Neuron (in vitro differentiated cells): ENCODE measurements at regions not wholly inside any gene's neighbourhood (a gene's known extent, or its start where the extent isn't known, plus 50 kb on each side); places are given as distances from the start of the nearest gene placed in this dataset.
"Not testable (repeated sequence)": the region's sequence is repeated elsewhere in the genome, so short reads cannot be mapped to it uniquely, and the experiment has no call there.

ENCODE experiments used
- H2AFZ ChIP-seq: one replicate; pipeline ENCODE4 v1.6.1; 2013; ENCODE audit warnings: low read depth, mild to moderate bottlenecking, inconsistent platforms, low read length, moderate library complexity
- H3K27me3 ChIP-seq: one replicate; pipeline ENCODE4 v1.6.1; 2013; ENCODE audit warnings: low read length; ENCODE audit not compliant: insufficient read depth
- H3K36me3 ChIP-seq: one replicate; pipeline ENCODE4 v1.6.1; 2013; ENCODE audit warnings: low read length; ENCODE audit not compliant: insufficient read depth
- H3K4me1 ChIP-seq: one replicate; pipeline ENCODE4 v1.6.1; 2013; ENCODE audit warnings: low read length; ENCODE audit not compliant: insufficient read depth
- H3K4me3 ChIP-seq: 2 replicates; pipeline ENCODE4 v1.5.1; 2013; ENCODE audit warnings: mild to moderate bottlenecking, low read length, moderate library complexity
- H3K9me3 ChIP-seq: one replicate; pipeline ENCODE4 v1.6.1; 2013; ENCODE audit warnings: low read length

DNA sequence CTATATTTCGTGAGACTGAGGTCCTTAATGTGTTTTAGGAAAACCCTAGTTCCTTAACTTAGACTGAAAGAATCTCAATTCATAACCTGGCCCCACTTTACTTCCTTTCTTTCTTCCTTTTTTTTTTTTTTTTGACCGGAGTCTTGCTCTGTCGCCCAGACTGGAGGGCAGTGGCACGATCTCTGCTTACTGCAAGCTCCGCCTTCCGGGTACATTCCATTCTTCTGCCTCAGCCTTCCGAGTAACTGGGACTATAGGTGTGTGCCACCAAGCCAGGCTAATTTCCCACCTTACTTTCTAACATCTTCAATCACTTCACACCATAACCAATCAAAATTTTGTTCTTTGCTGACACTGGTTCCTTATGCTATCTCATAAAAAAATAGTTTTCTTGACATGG lies 2097.0 kb downstream of the PCDH9 start:
- H2AFZ ChIP-seq = no peak overlapping the region
- H3K4me3 ChIP-seq = no peak overlapping the region
- H3K4me1 ChIP-seq = no peaks in the 10 kb centered on the region
- no peaks in the 10 kb centered on the region for H3K36me3 ChIP-seq
- no peaks in the 10 kb centered on the region for H3K9me3 ChIP-seq
- H3K27me3 ChIP-seq = no peaks in the 10 kb centered on the region

DNA sequence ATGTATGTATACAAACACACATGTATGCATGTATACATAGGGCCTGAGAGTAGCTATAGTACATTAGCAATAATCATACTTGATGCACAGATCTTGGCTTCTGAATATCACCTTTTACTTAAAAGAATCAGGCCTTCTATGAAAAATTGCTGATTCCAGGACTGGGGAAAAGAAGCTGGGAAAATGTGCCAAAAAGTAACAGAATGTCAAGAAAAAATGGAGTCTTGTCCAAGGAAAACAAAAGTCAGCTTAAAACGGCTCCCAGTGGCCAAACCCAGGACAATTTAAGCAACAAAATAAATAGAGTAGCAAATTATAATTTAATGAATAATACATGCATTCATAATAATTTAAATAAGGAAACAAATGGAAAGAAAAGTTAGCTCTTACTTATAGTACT lies 2104.9 kb downstream of the PCDH9 start:
- Histone ChIP-seq H3K27me3 (no peaks in the 10 kb centered on the region), H3K36me3 (no peaks in the 10 kb centered on the region), H3K9me3 (no peaks in the 10 kb centered on the region), H3K4me1 (no peaks in the 10 kb centered on the region), H2AFZ (no peak overlapping the region), H3K4me3 (no peak overlapping the region)

DNA sequence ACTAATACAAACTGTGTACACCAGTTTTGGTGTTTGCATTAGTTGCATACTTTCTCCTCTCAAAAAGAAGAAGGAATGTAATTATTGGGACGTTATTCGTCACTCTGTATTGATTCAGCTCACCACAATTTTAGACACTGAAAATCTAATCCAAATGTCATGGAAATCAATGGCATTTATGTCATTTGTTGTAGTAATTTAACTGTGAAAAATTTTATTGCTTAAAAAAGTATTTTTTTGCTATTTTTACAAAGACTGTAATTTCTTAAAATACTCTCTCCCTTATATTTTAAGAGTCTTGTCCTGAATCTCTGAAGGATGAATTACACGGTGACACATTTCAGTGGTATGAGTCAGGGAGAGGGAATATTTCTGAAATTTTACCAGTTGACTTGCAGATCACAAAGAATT lies 2117.6 kb downstream of the PCDH9 start:
- no peak overlapping the region for H2AFZ ChIP-seq
- H3K4me1 ChIP-seq = no peaks in the 10 kb centered on the region
- no peak overlapping the region for H3K4me3 ChIP-seq
- no peaks in the 10 kb centered on the region for H3K36me3 ChIP-seq
- no peaks in the 10 kb centered on the region for H3K27me3 ChIP-seq
- H3K9me3 ChIP-seq = peaks cover 2% of the 10 kb centered on the region

DNA sequence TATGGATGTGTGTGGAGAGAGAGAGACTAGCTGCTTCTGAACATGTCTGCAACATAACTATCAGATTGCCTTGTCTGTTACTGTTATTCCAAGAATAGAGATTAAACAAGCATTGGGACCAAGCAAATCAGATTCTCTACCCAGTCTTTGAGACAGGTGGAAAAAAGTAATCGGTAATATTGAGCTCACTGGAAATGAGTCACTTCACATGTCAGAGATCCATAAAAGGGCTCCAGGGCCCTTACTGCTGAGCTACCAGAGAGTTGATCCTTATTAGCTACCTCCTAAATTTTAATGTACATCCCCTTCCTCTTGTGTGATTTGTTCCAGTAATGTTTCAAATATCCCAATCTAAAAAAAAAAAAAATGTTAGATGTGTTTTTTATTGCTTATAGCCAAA lies 2118.0 kb downstream of the PCDH9 start:
- no peak overlapping the region for H3K4me3 ChIP-seq
- H2AFZ ChIP-seq = no peak overlapping the region
- H3K36me3 ChIP-seq = no peaks in the 10 kb centered on the region
- H3K9me3 ChIP-seq = peaks cover 2% of the 10 kb centered on the region
- H3K4me1 ChIP-seq = no peaks in the 10 kb centered on the region
- no peaks in the 10 kb centered on the region for H3K27me3 ChIP-seq

DNA sequence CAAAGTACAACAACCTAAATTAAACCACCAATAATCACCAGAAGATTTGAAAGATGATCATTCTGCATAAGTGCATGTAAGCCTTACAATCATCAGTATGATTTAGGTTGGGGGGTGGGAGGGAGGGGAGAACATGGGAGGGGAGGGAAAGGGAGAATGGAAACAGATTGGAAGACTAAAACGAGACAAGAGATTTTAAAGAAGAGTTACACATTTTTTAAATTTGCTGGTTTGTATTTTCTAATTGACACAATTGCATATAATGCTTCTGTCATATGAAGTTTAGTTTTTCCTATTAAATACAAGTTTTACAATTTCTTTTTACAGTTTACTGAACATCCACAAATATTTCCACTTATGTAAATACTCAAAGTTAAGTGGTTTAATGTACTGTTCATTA lies 2118.9 kb downstream of the PCDH9 start:
- Histone ChIP-seq H3K36me3 (no peaks in the 10 kb centered on the region), H2AFZ (no peak overlapping the region), H3K4me3 (no peak overlapping the region), H3K4me1 (no peaks in the 10 kb centered on the region), H3K27me3 (no peaks in the 10 kb centered on the region), H3K9me3 (peaks cover 2% of the 10 kb centered on the region)

DNA sequence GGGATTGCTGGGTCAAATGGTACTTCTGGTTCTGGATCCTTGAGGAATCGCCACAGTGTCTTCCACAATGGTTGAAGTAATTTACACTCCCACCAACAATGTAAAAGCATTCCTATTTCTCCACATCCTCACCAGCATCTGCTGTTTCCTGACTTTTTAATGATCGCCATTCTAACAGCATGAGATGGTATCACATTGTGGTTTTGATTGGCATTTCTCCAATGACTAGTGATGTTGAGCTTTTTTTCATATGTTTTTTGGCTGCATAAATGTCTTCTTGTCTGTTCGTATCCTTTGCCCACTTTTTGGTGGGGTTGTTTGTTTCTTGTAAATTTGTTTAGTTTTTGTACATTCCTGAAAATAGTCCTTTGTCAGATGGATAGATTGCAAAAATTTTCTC lies 2125.7 kb downstream of the PCDH9 start:
- not testable (repeated sequence) for H2AFZ ChIP-seq, H3K36me3 ChIP-seq, H3K4me1 ChIP-seq, H3K27me3 ChIP-seq, H3K4me3 ChIP-seq, H3K9me3 ChIP-seq

DNA sequence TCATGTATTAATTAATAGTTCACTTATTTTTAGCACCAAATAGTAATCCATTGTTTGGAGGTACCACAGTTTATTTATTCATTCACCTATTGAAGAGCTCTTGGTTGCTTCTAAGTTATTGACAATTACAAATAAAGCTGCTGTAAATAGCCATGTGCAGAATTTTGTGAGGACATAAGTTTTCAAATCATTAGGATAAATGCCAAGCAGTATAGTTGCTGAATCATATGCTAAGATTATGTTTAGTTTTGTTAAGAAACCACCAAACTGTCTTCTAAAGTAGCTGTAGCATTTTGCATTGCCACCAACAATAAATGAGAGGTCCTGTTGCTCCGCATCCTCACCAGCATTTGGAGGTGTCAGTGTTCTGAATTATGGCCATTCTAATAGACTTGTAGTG lies 2126.8 kb downstream of the PCDH9 start:
- H3K27me3 ChIP-seq = no peaks in the 10 kb centered on the region
- no peak overlapping the region for H2AFZ ChIP-seq
- no peaks in the 10 kb centered on the region for H3K4me1 ChIP-seq
- H3K9me3 ChIP-seq = no peaks in the 10 kb centered on the region
- H3K36me3 ChIP-seq = no peaks in the 10 kb centered on the region
- H3K4me3 ChIP-seq = no peak overlapping the region

DNA sequence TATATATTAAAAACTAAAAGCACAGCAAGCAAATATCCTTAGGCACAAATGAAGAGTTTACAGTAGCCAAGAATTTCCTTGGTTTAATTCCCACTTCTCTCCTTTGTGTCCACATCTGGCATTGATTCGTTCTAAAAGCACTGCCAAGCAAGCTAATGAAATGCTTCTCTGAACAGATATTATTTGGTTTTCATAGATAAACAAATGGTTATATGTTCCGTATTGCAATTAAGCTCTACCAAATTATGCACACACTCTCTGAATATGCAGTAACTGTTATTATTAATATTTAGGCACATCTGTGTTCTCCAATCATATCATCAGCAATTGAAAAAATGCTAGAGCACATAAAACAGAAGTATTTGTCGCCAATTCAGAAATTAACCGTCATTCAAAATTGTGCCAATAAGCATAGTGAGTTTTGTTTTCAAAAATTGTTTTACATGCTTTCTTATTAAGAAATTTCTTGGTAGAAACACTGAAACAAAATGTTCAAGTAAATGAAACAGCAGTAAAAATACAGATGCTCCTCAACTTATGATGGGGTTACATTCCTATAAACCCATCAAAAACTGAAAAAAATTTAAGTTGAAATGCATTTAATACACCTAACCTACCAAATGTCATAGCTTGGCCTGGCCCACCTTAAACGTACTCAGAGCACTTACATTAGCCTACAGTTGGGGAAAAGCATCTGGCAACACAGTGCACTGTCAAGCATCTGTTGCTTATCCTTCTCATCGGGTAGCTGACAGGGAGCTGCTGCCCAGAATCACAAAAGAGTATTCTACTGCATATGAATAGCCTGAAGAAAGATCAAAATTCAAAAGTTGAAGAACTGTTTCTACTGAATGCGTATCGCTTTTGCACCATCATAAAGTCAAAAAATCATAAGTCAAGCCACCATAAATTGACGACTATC lies 2134.7 kb downstream of the PCDH9 start:
- Histone ChIP-seq H2AFZ (no peak overlapping the region), H3K4me3 (no peak overlapping the region)

DNA sequence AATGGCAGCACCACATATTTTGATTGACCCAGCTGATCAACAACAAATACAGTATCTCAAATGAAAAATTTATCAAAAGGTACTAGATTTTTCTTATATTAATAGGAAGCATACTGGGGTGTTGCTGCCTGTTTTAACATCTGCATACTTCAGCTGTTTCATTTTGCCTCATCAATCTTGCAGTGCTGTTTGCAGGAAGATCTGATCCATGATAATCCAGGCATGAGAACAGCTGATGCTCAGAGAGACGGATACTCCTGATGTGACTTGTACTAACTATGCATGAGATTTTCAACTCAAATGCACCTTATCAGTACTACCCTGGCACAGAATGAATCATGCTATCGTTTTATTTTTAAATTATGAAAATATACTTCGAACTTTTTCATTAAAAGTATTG lies 2136.8 kb downstream of the PCDH9 start:
- H3K4me1 ChIP-seq = peaks cover 5% of the 10 kb centered on the region
- H3K4me3 ChIP-seq = no peak overlapping the region
- H3K27me3 ChIP-seq = no peaks in the 10 kb centered on the region
- H3K9me3 ChIP-seq = no peaks in the 10 kb centered on the region
- no peak overlapping the region for H2AFZ ChIP-seq
- no peaks in the 10 kb centered on the region for H3K36me3 ChIP-seq

More for the DNA sequence above, 2134.7 kb downstream of the PCDH9 start:
- Histone ChIP-seq H3K36me3 (no peaks in the 10 kb centered on the region), H3K4me1 (no peaks in the 10 kb centered on the region), H3K9me3 (no peaks in the 10 kb centered on the region), H3K27me3 (no peaks in the 10 kb centered on the region)

DNA sequence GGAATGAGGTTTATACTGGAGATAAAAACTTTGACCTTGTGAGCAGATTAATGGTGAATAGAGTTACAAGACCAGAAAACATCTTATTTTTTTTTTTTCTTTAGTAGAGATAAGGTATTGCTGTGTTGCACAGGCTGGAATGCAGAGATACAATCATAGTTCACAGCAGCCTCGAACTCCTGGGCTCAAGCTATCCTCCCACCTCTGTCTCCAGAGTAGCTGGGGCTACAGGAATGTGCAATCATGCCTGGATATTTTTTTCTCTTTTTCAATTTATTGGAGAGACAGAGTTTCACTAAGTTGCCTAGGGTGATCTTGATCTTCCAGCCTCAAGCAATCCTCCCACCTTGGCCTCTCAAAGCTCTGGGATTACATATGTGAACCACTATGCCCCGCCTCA lies 2139.1 kb downstream of the PCDH9 start:
- Histone ChIP-seq H3K9me3 (no peaks in the 10 kb centered on the region), H3K36me3 (no peaks in the 10 kb centered on the region), H3K4me3 (no peak overlapping the region), H3K27me3 (no peaks in the 10 kb centered on the region), H2AFZ (no peak overlapping the region), H3K4me1 (peaks cover 5% of the 10 kb centered on the region)

DNA sequence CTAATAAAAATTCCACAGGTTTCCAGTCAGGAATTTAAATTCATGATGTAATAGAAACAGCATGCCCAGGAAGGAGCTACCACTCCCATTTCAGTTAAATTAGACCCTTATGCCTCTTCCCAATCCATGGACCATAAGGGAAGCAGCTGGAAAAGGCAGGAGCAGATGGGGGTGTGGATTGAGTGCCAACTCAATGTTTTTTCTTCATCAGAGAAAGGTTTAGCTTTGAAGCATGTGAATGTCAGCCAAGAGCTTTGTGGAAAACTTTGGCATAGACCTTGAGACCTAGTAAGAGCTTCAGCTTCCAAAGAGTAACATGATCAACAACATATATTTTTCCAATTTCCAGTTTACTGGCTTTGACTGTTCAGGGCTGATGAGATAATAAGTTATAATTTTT lies 2139.9 kb downstream of the PCDH9 start:
- no peak overlapping the region for H2AFZ ChIP-seq
- H3K27me3 ChIP-seq = no peaks in the 10 kb centered on the region
- H3K4me3 ChIP-seq = no peak overlapping the region
- no peaks in the 10 kb centered on the region for H3K36me3 ChIP-seq
- no peaks in the 10 kb centered on the region for H3K9me3 ChIP-seq
- peaks cover 5% of the 10 kb centered on the region for H3K4me1 ChIP-seq

DNA sequence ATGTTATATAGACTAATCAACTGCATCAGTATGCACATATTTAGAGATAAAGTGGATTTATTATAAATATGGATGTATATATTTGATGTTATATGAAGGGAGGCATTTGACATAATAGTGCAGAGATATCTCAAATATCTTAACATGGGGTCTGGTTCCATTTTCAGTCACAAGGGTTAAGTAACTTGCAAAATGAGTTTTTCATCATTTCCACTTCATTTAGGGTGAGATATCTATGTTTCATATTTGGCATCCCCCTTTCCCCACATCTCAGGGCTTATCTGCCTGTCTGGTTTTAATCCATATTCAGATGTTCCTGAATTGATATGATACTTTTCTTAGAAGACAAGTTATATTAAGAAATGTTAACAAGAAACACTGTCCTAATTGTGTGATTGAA lies 2141.2 kb downstream of the PCDH9 start:
- Histone ChIP-seq H2AFZ (no peak overlapping the region), H3K4me1 (peaks cover 5% of the 10 kb centered on the region), H3K4me3 (no peak overlapping the region), H3K27me3 (no peaks in the 10 kb centered on the region), H3K9me3 (no peaks in the 10 kb centered on the region), H3K36me3 (no peaks in the 10 kb centered on the region)

DNA sequence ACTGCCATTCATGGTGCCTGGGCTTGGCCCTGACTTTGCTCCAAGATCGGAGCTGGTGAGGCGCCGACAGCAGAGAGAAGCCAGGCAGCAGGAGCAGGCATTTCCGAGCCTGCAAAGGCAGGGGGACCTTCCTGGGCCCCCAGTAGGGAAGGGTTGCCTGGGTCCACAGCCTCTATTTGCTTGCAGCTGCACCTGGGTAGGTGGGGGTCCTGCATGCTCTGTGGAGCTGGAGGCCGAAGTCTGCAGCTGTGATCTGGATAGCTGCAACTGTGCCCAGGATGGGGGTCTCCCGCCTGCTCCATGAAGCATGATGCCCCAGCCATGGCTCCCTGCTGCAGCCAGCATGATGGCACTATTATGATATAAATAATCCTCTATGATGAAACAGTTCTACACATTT lies 2144.2 kb downstream of the PCDH9 start:
- Histone ChIP-seq H3K36me3 (no peaks in the 10 kb centered on the region), H3K4me3 (no peak overlapping the region), H3K9me3 (no peaks in the 10 kb centered on the region), H3K4me1 (peaks cover 5% of the 10 kb centered on the region), H2AFZ (no peak overlapping the region), H3K27me3 (no peaks in the 10 kb centered on the region)

DNA sequence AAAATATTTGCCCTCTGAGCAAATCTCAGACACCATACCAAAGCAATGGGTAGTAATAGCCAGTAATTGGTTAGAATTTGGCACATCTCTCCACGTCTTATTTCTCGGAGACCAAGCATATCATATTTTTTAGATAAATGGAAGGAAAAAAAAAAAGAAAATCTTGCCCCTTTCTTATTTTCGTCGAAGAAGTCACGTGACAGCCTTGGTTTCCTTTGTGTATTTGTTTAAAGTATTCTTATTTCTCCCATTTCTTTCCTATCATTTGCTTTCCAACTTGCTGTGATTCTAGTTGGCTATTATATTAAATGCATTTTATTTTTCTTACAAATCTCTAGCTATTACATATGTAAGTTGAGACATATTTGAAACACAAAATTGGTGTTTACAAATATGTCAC lies 2155.9 kb downstream of the PCDH9 start:
- Histone ChIP-seq H2AFZ (no peak overlapping the region), H3K4me3 (no peak overlapping the region), H3K9me3 (no peaks in the 10 kb centered on the region), H3K27me3 (no peaks in the 10 kb centered on the region), H3K4me1 (no peaks in the 10 kb centered on the region), H3K36me3 (no peaks in the 10 kb centered on the region)
